Peyer's patch (tissue), 4 donors: ENCODE measurements at regions not wholly inside any gene's neighbourhood (a gene's known extent, or its start where the extent isn't known, plus 50 kb on each side); places are given as distances from the start of the nearest gene placed in this dataset.

Experiments
- CTCF ChIP-seq, 6 experiments: fragments of 450-650 bp in 4 of 6; fragments of 200-600 bp in 2 of 6; sonication (generic) in 1 of 6; IDR thresholded peaks; one replicate each; pipeline ENCODE4 v1.5.1; 2017 to 2019; ENCODE audit warnings: antibody characterized with exemption in 6 of 6, mild to moderate bottlenecking in 3 of 6, moderate library complexity in 1 of 6
- POLR2A ChIP-seq, 2 donors: fragments of 450-650 bp; IDR thresholded peaks; one replicate each; pipeline ENCODE4 v1.5.1; 2017; ENCODE audit warnings: antibody characterized with exemption in 2 of 2, mild to moderate bottlenecking in 2 of 2, moderate library complexity in 2 of 2

DNA sequence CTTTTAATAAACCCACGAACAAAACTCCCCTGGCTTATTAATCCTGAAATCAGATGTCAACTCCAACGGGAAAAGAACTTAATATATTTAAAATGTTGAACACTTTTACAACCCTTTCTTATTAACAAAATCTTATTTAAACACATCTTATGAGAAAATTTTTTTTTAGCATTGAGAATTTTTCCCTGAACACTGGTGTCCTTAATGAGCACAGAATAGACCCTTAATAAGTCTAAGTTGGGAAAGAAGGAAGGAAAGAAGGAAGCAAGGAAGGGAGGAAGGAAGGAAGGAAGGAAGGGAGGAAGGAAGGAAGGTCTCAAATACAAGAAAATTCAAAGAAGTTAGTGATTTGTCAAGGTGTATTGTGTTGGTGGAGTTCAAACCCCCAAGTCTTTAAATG lies 129.2 kb upstream of the COL1A2 start:
- TF ChIP-seq CTCF (IDR thresholded peaks at IDR 0.05) = no peak
- no peak for TF ChIP-seq POLR2A (IDR thresholded peaks at IDR 0.05)
